Spleen (tissue), 11 donors: ENCODE measurements at regions not wholly inside any gene's neighbourhood (a gene's known extent, or its start where the extent isn't known, plus 50 kb on each side); places are given as distances from the start of the nearest gene placed in this dataset.

Source experiments
- DNase-seq: peaks from one replicate; pipeline ENCODE4 v3.0.0-alpha.2; 2020
- H3K27ac ChIP-seq, 8 donors: fragments of 200-600 bp; sonication (generic) in 7 of 8; 1 replicate in 4 of 8; 2 replicates in 4 of 8; pipeline versions ENCODE4 v1.5.0 to v1.8.0; 2016 to 2021; ENCODE audit warnings: inconsistent platforms in 4 of 8, mild to moderate bottlenecking in 4 of 8, moderate library complexity in 1 of 8
- H3K27me3 ChIP-seq, 7 donors: fragments of 200-600 bp; sonication (generic) in 6 of 7; replicated peaks in 1 of 7; 1 replicate in 4 of 7; 2 replicates in 3 of 7; pipeline versions ENCODE4 v1.5.0 to v1.8.0; 2016 to 2021; ENCODE audit warnings: inconsistent platforms in 3 of 7, mild to moderate bottlenecking in 1 of 7
- H3K36me3 ChIP-seq, 6 donors: fragments of 200-600 bp; sonication (generic) in 5 of 6; 1 replicate in 4 of 6; 2 replicates in 2 of 6; pipeline versions ENCODE4 v1.5.0 to v1.8.0; 2016 to 2021; ENCODE audit warnings: inconsistent platforms in 2 of 6
- H3K4me1 ChIP-seq, 6 donors: fragments of 200-600 bp; sonication (generic) in 5 of 6; 1 replicate in 3 of 6; 2 replicates in 3 of 6; pipeline versions ENCODE4 v1.5.0 to v1.8.0; 2016 to 2021; ENCODE audit warnings: inconsistent platforms in 3 of 6
- H3K4me3 ChIP-seq, 8 donors: fragments of 200-600 bp; sonication (generic) in 7 of 8; 1 replicate in 4 of 8; 2 replicates in 4 of 8; pipeline versions ENCODE4 v1.5.0 to v1.8.0; 2016 to 2021; ENCODE audit warnings: inconsistent platforms in 4 of 8, mild to moderate bottlenecking in 4 of 8, moderate library complexity in 2 of 8
- H3K9me3 ChIP-seq, 8 donors: fragments of 200-600 bp; sonication (generic) in 7 of 8; 1 replicate in 4 of 8; 2 replicates in 4 of 8; pipeline versions ENCODE4 v1.5.0 to v1.8.0; 2016 to 2021; ENCODE audit warnings: inconsistent platforms in 4 of 8
- CTCF ChIP-seq, 11 experiments: fragments of 200-600 bp in 7 of 11; fragments of 450-650 bp in 4 of 11; sonication (generic) in 4 of 11; IDR thresholded peaks in 8 of 11; conservative IDR thresholded peaks in 3 of 11; 1 replicate in 7 of 11; 2 replicates in 4 of 11; pipeline versions ENCODE4 v1.4.0 to v1.8.0; 2016 to 2021; ENCODE audit warnings: antibody characterized with exemption in 11 of 11, inconsistent platforms in 4 of 11, mild to moderate bottlenecking in 1 of 11
- POLR2A ChIP-seq, 3 donors: fragments of 450-650 bp; IDR thresholded peaks; one replicate each; pipeline ENCODE4 v1.5.1; 2017; ENCODE audit warnings: antibody characterized with exemption in 3 of 3, mild to moderate bottlenecking in 1 of 3
- POLR2AphosphoS5 ChIP-seq, 3 donors: sonication (generic); formaldehyde crosslinking; IDR thresholded peaks; one replicate each; pipeline ENCODE4 v1.5.1; 2017; ENCODE audit warnings: antibody characterized with exemption in 3 of 3
- WGBS, 5 donors: extraction: QIAGEN DNeasy Blood & Tissue Kit in 3 of 5; methylation state at CpG; one replicate each; pipeline versions ENCODE4 v1.1.5 to v1.1.7; 2013 to 2018; 5-methylcytosine and 5-hydroxymethylcytosine counted together
- intact Hi-C: fragments of 100-400 bp; cut with DNase I; formaldehyde crosslinking; loops from one replicate; pipeline ENCODE4 v1.15.0; 2023; ENCODE audit warnings: low total_unique reads
- donor health status: healthy with polysubstance abuse.
- donor health status: DM: no; HTN: no; CAD: no; lungs with moderate emphysema.
- donor health status: DM: no; HTN: no; CAD: no.
- donor health status: Bipolar disorder and iron deficiency.
- donor health status: healthy.
- donor health status: DM: no; HTN: no; CAD: no.
- donor health status: DM: yes; HTN: yes; CAD: no.

- no peak for DNase-seq
- Histone ChIP-seq H3K27ac (no peak overlapping the region), H3K4me3 (no peak overlapping the region), H3K4me1 (no peaks in the 10 kb centered on the region), H3K36me3 (no peaks in the 10 kb centered on the region), H3K27me3 (no peaks in the 10 kb centered on the region), H3K9me3 (peaks cover 0 to 3% (median 0%) of the 10 kb centered on the region in 8 donors)
- intact Hi-C loops: no loop called here
- TF ChIP-seq POLR2A (IDR thresholded peaks at IDR 0.05) (no peak), POLR2AphosphoS5 (IDR thresholded peaks at IDR 0.05) (no peak), CTCF (IDR thresholded peaks at IDR 0.05 in 8 of 11, conservative IDR thresholded peaks at IDR 0.05 in 3 of 11) (no peak)
Measured at GRCh38 chr14:29453045-29453444, 474.6 kb downstream of the PRKD1 start.

- Histone ChIP-seq H3K27ac (no peak overlapping the region), H3K27me3 (no peaks in the 10 kb centered on the region), H3K4me1 (no peaks in the 10 kb centered on the region), H3K9me3 (peaks cover 0 to 3% (median 0%) of the 10 kb centered on the region in 8 donors), H3K4me3 (no peak overlapping the region), H3K36me3 (no peaks in the 10 kb centered on the region)
- intact Hi-C loops: no loop called here
- no peak for DNase-seq
- no peak for TF ChIP-seq POLR2AphosphoS5 (IDR thresholded peaks at IDR 0.05)
- no peak for TF ChIP-seq CTCF (IDR thresholded peaks at IDR 0.05 in 8 of 11, conservative IDR thresholded peaks at IDR 0.05 in 3 of 11)
- no peak for TF ChIP-seq POLR2A (IDR thresholded peaks at IDR 0.05)
- WGBS, 5 donors: 68 to 74% (median 72%) methylated on average over 4 of the region's 4 CpGs
Measured at GRCh38 chr14:29454026-29454693, 473.5 kb downstream of the PRKD1 start.

- H3K27ac ChIP-seq: no peak overlapping the region
- no peaks in the 10 kb centered on the region for H3K27me3 ChIP-seq
- H3K4me3 ChIP-seq: no peak overlapping the region
- no peak for DNase-seq
- 83 to 95% (median 85%) methylated on average over 1 of the region's 1 CpG for WGBS, 5 donors
- H3K36me3 ChIP-seq: no peaks in the 10 kb centered on the region
- intact Hi-C loops: no loop called here
- no peaks in the 10 kb centered on the region for H3K4me1 ChIP-seq
- peaks cover 0 to 2% (median 0%) of the 10 kb centered on the region in 8 donors for H3K9me3 ChIP-seq
- TF ChIP-seq POLR2AphosphoS5 (IDR thresholded peaks at IDR 0.05) (no peak), POLR2A (IDR thresholded peaks at IDR 0.05) (no peak), CTCF (IDR thresholded peaks at IDR 0.05 in 8 of 11, conservative IDR thresholded peaks at IDR 0.05 in 3 of 11) (no peak)
Measured at GRCh38 chr14:29458547-29458946, 469.1 kb downstream of the PRKD1 start.

- intact Hi-C loops: no loop called here
- WGBS, 5 donors: 66 to 80% (median 70%) methylated on average over 5 of the region's 5 CpGs
Measured at GRCh38 chr14:29459531-29459930, 468.1 kb downstream of the PRKD1 start.

More at GRCh38 chr14:29459531-29459930, 468.1 kb downstream of the PRKD1 start:
- no peaks in the 10 kb centered on the region for H3K36me3 ChIP-seq
- no peaks in the 10 kb centered on the region for H3K4me1 ChIP-seq
- no peak overlapping the region for H3K4me3 ChIP-seq
- TF ChIP-seq POLR2AphosphoS5 (IDR thresholded peaks at IDR 0.05): no peak
- no peak for TF ChIP-seq POLR2A (IDR thresholded peaks at IDR 0.05)
- no peak for TF ChIP-seq CTCF (IDR thresholded peaks at IDR 0.05 in 8 of 11, conservative IDR thresholded peaks at IDR 0.05 in 3 of 11)
- no peak overlapping the region for H3K27ac ChIP-seq
- peaks cover 0 to 2% (median 0%) of the 10 kb centered on the region in 7 donors for H3K27me3 ChIP-seq
- DNase-seq: no peak
- H3K9me3 ChIP-seq: no peaks in the 10 kb centered on the region
